HFFc6 (cell line): ENCODE measurements at regions not wholly inside any gene's neighbourhood (a gene's known extent, or its start where the extent isn't known, plus 50 kb on each side); places are given as distances from the start of the nearest gene placed in this dataset.

ENCODE experiments used
- DNase-seq: peaks from one replicate; pipeline ENCODE4 v3.0.0-alpha.2; 2018
- H3K27ac Mint-ChIP-seq: 2 replicates; pipeline ENCODE4 v1.8.0; 2020; ENCODE audit warnings: mild to moderate bottlenecking, mixed read lengths
- H3K27me3 Mint-ChIP-seq: 2 replicates; pipeline ENCODE4 v1.8.0; 2021; ENCODE audit warnings: mild to moderate bottlenecking, moderate library complexity, mixed read lengths; ENCODE audit not compliant: insufficient read depth
- H3K36me3 Mint-ChIP-seq: 2 replicates; pipeline ENCODE4 v1.8.0; 2021; ENCODE audit warnings: low read depth, mixed read lengths
- H3K4me1 Mint-ChIP-seq: 2 replicates; pipeline ENCODE4 v1.8.0; 2020; ENCODE audit warnings: low read depth, mixed read lengths
- H3K4me3 Mint-ChIP-seq: 2 replicates; pipeline ENCODE4 v1.8.0; 2020; ENCODE audit warnings: mild to moderate bottlenecking, moderate library complexity, mixed read lengths
- H3K9me3 Mint-ChIP-seq: 2 replicates; pipeline ENCODE4 v1.8.0; 2020; ENCODE audit warnings: mild to moderate bottlenecking, mixed read lengths
- TF ChIP-seq, protein P1 (sequence below): fragments of 200-600 bp; sonication (generic); IDR thresholded peaks from 2 replicates; pipeline ENCODE4 v1.5.0; 2021; ENCODE audit warnings: antibody characterized with exemption, mild to moderate bottlenecking

DNA sequence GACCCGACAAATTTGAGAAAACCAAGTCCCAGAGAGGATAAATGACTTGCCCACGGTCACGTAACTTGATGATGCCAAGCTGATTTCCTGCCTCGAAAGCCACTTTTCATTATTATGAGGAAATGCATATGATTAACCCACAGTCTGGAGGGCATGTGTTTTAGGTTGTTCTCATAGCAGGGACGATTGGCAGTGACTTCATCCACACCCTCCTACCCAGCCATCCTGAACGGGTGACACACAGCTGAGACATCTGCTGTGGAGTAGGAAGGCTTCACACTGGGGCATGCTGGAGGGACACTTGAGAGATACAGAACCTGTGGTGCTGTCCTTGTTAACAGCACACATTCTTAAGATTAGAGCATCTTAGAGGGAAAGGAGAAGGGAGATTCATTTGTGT lies 65.4 kb upstream of the WDFY2 start:
- Mint-ChIP-seq H3K27ac (peak overlapping the region; percentile 71), H3K36me3 (no peaks in the 10 kb centered on the region), H3K4me3 (peak overlapping the region; percentile 27), H3K4me1 (peaks cover 39% of the 10 kb centered on the region), H3K9me3 (0 out of 2 replicates have a peak, but pooled peaks cover 4% of the 10 kb centered on the region), H3K27me3 (no peaks in the 10 kb centered on the region; the same call in 1 of the 2 replicates)
- TF ChIP-seq, protein P1, sequence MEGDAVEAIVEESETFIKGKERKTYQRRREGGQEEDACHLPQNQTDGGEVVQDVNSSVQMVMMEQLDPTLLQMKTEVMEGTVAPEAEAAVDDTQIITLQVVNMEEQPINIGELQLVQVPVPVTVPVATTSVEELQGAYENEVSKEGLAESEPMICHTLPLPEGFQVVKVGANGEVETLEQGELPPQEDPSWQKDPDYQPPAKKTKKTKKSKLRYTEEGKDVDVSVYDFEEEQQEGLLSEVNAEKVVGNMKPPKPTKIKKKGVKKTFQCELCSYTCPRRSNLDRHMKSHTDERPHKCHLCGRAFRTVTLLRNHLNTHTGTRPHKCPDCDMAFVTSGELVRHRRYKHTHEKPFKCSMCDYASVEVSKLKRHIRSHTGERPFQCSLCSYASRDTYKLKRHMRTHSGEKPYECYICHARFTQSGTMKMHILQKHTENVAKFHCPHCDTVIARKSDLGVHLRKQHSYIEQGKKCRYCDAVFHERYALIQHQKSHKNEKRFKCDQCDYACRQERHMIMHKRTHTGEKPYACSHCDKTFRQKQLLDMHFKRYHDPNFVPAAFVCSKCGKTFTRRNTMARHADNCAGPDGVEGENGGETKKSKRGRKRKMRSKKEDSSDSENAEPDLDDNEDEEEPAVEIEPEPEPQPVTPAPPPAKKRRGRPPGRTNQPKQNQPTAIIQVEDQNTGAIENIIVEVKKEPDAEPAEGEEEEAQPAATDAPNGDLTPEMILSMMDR: no peak
- DNase-seq: peak; percentile 61

DNA sequence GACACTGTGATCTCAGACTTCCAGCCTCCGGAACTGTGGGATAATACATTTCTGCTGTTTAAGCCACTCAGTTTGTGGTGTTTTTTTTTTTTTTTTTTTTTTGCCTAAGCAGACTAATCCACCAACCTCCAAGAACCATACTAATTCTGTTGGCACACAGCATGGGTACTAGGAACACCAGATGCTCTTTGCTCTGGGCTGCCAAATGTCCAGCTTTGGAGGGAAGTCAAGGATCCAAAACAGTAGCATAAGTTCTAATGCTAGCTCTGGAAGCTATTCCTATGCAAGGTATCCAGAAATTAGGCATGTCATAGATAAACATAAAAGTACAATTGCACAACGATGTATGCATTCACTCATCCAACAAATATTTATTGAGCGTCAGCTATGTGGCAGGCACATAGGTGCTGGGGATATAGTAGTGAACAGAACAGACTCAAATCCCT lies 64.5 kb upstream of the WDFY2 start:
- TF ChIP-seq, protein P1: no peak
- Mint-ChIP-seq H3K27ac (peak overlapping the region; percentile 28), H3K4me3 (peak overlapping the region; percentile 13), H3K27me3 (no peaks in the 10 kb centered on the region; the same call in 1 of the 2 replicates), H3K36me3 (no peaks in the 10 kb centered on the region), H3K9me3 (0 out of 2 replicates have a peak, but pooled peaks cover 4% of the 10 kb centered on the region), H3K4me1 (peaks cover 39% of the 10 kb centered on the region)
- peak; percentile 30 for DNase-seq

GRCh38 chr13:51520524-51520923 lies 63.7 kb upstream of the WDFY2 start:
- Mint-ChIP-seq H3K4me3 (peak overlapping the region; percentile 15; the same call in 1 of the 2 replicates), H3K27me3 (no peaks in the 10 kb centered on the region; the same call in 1 of the 2 replicates), H3K36me3 (no peaks in the 10 kb centered on the region), H3K9me3 (0 out of 2 replicates have a peak, but pooled peaks cover 4% of the 10 kb centered on the region), H3K4me1 (peaks cover 39% of the 10 kb centered on the region), H3K27ac (peak overlapping the region; percentile 28)
- peak; percentile 47 for DNase-seq
- TF ChIP-seq, protein P1: no peak

DNA sequence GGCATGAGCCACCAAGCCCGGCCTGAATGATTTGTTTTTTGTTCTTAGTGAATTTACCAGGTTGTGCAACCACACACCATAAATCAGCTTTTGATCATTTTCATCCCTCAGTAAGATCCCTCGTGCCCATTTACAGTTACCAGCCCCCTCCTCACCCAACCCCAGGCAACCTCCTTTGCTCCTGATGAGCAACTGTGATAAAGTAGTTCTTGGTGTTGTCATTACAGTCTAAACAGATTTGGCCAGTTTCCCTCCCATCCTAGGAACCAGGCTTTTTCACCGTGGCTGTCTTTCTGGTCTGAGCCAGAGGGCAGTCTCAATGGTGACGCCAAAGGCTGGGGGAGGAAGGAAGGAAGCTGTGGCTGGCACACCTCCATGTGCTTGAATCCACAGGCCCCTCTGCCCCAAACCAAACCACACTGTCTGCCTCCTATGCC lies 61.2 kb upstream of the WDFY2 start:
- TF ChIP-seq, protein P1: no peak
- peak overlapping the region; percentile 11; the same call in 1 of the 2 replicates for H3K4me3 Mint-ChIP-seq
- peaks cover 36% of the 10 kb centered on the region for H3K4me1 Mint-ChIP-seq
- DNase-seq: peak; percentile 72
- H3K27me3 Mint-ChIP-seq: peaks cover under 1% of the 10 kb centered on the region
- H3K9me3 Mint-ChIP-seq: 0 out of 2 replicates have a peak, but pooled peaks cover 4% of the 10 kb centered on the region
- H3K36me3 Mint-ChIP-seq: no peaks in the 10 kb centered on the region
- H3K27ac Mint-ChIP-seq: no peak overlapping the region; the same call in 1 of the 2 replicates

GRCh38 chr13:51524312-51524711 lies 60.0 kb upstream of the WDFY2 start:
- H3K9me3 Mint-ChIP-seq: peaks cover 4% of the 10 kb centered on the region; the same call in 1 of the 2 replicates
- H3K27me3 Mint-ChIP-seq: peaks cover 2% of the 10 kb centered on the region
- peaks cover 24% of the 10 kb centered on the region for H3K4me1 Mint-ChIP-seq
- DNase-seq: peak; percentile 71
- TF ChIP-seq, protein P1: no peak
- no peak overlapping the region for H3K4me3 Mint-ChIP-seq
- H3K36me3 Mint-ChIP-seq: 0 out of 2 replicates have a peak, but pooled peaks cover 3% of the 10 kb centered on the region
- H3K27ac Mint-ChIP-seq: no peak overlapping the region
